ENCODE measurements at regions not wholly inside any gene's neighbourhood (a gene's known extent, or its start where the extent isn't known, plus 50 kb on each side); places are given as distances from the start of the nearest gene placed in this dataset.

DNA sequence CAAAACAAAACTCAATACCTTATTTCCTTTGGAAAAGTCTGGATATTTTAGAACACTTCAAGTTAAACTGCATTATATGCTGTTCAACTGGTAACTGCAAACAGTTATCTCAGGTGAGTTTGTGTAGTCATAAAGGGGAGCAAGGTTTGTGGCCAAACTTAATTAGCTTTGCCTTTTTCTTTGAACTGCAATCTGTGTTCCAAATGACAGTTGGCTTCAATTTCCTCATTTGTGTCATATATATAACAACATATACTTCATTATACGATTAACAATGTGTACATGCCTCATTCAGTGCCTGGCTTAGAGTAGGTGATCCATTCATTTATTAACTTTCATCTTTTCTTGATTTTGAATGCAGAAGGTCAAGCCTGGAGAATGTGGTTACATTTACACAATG is 55.8 kb downstream of the KCNE4 start:
- DNase-seq = no peak

DNA sequence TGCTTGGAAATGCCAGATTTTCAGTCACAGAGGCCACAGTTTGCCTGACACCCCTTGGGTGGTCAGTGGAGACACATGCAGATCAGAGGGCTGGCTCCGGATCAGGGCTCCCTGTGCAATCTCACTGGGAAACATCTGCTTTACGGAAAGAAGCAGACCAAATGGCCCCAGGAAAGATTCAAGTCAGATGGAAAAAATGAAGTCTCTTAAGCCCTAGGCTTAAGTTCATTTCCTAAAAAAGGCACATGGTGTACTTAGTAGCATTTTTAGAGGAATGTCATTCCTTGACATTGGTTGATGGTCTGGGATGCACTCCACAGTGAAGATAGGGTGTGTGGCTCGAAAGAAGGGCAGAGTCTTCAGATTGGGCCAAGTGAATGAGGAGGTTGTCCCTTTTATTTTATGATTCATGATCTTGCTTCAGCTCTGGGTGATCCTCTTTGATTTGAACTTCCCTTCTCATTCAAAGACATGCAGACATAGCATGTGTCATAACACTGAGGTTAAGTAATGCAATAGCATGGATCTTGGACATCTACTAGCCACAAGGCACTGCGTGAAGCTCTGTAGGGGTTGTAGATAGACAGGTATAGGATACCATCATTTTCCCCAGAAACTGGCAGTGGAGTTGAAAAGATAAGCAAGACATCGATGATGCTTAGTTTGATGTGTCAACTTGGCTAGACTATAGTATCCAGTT is 56.5 kb downstream of the KCNE4 start:
- DNase-seq = no peak

DNA sequence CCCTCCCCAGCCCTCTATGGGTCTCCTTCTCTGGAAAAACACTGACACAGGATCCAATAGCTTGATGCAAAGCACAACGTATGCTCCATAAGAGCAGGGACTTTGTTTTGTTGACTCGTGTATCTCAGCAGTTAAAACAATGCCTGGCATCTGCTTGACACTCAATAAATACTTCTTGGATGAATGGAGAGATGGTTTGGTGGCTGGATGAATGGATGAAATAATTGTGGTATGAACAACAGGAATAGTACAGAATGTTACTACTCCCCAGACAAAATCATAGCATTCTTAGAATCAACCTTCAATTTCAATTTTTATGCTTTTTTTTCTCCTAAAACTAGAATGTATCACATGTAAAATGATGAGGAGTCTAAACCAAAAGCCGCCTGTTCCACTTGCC is 57.4 kb downstream of the KCNE4 start:
- DNase-seq = no peak

- DNase-seq = no peak
Observed at GRCh38 chr2:223113161-223113560, 61.2 kb downstream of the KCNE4 start.

DNA sequence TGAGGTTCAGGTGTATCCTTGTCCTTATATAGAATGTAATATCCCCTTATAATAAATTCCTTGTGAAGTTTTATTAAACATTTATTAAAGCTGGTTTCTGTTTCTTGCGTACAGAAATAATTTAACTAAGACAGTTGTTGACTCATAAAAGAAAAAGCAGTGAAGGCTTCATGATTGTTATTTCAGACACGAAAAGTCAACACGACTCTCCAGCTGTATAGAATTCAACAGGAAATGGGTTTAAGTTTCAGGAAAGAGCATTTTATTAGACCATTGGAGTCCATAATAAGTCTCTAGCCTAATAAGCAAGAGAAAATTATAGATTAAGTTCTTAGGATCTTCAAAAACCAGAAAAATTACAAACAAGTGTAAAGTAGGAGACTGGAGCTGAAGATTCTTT is 62.2 kb downstream of the KCNE4 start:
- no peak for DNase-seq

DNA sequence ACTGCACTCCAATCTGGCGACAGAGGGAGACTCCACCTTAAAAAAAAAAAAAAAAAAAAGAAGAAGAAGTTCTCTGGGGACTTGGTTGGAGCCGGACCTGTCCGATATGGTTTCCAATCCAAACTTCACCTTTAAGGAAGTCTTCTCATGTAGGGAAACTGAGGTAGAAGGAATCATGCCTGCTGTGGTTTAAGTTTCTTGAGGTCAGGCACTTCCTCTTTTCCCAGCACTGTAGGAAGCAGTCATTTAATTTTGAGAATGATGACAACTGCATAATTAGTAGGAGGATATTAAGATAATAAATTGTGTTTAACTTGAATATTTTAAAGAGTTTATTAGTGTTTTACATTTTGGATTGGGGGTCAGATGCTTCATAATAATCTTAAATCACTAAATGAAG is 62.9 kb downstream of the KCNE4 start:
- no peak for DNase-seq

DNA sequence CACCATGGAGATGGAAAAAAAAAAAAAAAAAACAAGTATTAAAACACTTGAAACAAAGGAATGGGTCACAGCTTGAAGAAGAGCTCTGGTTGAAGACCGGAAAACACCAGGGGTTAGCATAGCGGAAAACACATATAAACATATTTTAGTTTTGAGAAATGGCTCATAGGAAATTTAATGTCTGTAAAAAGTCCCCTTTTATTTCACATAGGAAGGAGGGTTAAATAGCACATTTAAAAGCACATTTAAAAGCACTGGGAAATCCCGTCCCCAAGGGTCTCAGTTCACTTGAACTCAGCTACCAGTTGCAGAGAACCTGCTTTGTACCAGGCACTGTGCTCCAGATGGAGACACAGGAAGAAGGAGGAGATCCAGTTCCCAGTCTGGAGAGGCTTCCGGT is 65.5 kb downstream of the KCNE4 start:
- no peak for DNase-seq

DNA sequence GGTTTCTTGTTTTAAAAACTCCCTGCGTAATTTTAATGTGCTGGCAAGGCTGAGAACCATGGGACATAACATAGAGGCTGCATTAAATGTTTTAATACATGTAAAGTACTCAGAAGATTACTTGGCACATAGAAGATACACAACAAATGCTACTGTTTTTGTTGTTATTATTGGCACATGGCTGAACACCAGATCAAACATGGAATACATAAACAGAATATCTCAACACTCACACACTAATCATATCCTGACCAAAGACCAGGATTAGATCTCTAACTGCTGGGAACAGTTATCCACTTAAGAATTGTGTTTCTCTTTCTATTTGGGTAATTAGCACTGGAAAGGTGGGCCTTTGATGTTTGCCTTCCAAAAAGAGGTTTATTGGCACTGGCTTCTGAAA is 69.3 kb downstream of the KCNE4 start:
- no peak for DNase-seq

GRCh38 chr2:223122781-223123180 is 70.8 kb downstream of the KCNE4 start:
- DNase-seq = peak; percentile 92

DNA sequence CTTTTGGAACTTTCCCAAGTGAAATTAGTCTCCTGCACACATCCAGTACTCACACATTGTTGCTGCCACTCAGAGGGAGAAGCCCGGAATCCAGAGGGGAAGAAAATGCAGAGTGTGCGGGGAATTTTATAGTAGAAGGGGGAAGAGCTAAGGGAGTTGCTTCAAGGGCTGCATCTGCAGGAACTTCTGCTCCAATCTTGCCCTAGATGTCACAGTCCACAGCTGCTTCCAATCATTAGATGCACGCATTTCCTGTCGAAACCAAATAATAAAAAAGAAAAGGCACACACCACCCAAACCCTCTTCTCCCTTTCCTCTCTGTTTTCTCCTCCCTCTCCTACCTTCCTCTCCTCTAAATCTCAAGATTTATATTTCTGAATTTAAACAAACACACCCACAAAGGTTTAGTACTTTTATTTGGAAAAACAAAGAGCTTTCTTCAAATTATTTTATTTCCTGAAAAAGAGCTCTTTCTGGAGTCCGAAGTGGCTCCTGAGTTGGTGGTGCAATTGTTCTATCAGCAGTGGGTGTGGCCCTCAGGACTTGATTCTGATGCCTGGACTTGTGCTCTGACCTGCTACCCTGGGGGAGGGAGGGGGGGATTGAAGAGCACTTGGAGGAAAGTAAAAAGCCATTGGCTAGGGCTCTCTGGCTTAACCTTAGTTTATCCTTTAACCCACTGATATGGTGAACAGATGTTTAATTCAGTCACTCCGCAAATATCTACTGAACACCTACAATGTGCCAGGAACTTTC is 72.0 kb downstream of the KCNE4 start:
- no peak for DNase-seq

- no peak for DNase-seq
Observed at GRCh38 chr2:223141606-223142005, 89.6 kb downstream of the KCNE4 start.

- no peak for DNase-seq
Observed at GRCh38 chr2:223142118-223142517, 90.1 kb downstream of the KCNE4 start.

DNA sequence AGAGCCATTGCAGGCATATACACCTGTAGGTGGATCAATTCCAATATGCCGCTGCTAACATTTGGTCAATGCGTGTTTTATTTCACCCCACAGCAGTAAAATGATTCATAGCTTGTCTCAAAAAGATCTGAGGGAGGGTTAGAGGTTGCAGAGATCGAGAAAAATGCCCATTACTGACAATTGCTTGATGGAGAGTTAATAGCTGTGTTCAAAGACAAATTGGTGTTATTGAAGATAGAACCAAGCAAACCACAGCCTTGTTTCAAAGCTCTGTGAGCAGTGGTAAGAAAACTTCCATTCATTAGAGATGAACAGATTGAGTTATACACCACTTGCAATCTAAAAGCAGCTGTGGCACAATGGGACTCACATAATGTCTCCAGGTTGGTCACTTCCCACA is 95.4 kb downstream of the KCNE4 start:
- no peak for DNase-seq

DNA sequence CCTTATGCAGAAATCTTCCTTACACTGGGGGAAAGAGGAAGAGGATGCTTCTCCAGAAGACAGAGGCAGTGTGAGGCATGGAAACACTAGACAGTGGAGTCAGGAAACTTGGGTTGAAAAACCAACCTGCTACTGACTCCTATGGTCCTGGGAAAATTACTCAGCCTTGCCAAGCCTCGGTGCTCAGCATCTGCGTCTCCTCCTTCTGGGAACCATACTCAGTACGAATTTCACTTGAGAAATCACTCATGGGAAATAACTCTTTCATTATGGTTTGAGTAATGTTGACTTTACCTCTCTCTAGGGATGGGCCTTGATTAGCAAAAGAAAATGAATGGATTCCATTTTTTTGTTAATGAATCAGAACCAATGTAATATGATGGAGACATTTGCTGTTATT is 96.5 kb downstream of the KCNE4 start:
- no peak for DNase-seq

- no peak for DNase-seq
Observed at GRCh38 chr2:223155956-223156355, 104.0 kb downstream of the KCNE4 start.

DNA sequence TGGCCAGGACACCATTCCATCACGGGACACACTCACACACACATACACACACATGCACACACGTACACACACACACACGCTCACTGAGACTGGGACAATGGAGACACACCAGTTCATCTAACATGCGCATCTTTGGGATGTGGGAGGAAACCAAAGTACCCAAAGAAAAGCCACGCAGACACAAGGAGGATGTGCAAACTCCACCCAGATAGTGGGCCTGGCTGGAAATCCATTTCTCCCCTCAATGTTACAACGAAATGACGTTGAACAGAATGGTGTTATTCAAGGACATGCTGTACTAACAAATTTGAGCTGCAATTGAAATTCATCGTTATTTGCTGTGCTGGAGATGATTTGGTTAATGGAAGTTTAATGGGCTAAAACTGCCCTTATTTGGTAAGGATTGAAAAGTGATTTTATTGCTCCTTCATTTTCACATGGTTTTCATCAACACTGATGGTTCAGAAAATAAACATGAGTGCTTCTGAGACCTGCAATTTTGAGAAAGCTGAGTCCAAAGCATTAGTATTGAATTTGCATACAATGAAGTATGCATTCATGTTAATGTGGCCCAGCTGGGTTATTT is 110.0 kb downstream of the KCNE4 start:
- no peak for DNase-seq

DNA sequence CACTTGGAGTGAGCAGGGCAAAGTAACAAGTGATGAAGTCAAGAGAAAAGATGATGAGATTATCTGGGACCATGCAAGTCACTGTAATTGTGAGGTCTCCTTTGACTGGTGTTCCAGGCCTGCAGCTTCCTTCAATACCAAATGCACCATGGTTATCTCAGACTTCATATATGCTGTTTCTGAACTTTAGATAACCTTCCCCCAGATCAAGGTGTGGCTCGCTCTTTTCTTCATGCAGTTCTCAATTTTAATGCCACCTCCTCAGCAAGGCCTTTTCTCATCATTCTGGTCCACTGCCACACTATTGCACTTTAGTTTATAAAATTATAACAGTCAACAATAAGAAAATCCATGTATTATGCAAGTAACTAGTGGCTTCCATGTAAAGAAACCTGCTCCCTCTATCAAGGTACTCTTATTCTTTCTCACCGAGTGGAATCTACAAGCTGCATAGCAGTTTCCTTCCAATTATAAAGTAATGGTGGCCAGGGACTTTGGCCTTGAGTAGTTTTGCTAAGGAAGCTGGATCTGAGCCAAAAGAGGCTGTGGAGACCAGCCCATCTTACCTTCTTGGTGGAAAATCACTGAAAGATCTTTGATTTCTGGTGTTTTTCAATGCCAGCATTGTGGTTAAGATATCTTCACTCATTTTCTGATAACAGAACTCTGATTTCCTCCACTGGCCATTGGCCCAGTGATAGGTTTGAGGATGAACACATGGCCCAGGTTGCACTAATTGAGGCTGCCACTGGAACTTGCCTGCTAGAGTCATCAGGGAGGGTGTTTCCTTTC is 113.6 kb downstream of the KCNE4 start:
- DNase-seq = no peak

DNA sequence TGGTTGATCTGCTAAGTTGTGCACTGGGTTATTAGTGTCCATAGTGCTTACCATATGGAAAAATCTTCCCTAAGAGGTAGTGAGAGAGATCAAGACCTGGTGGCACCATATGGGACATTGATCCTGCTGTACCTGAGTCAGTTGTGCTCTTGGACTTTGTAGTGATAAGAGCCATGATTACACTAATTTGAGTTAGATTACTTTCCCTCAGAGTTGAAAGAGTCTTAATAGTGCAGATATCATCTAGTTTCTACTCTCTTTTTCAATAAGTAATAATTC is 114.2 kb downstream of the KCNE4 start:
- DNase-seq = no peak

DNA sequence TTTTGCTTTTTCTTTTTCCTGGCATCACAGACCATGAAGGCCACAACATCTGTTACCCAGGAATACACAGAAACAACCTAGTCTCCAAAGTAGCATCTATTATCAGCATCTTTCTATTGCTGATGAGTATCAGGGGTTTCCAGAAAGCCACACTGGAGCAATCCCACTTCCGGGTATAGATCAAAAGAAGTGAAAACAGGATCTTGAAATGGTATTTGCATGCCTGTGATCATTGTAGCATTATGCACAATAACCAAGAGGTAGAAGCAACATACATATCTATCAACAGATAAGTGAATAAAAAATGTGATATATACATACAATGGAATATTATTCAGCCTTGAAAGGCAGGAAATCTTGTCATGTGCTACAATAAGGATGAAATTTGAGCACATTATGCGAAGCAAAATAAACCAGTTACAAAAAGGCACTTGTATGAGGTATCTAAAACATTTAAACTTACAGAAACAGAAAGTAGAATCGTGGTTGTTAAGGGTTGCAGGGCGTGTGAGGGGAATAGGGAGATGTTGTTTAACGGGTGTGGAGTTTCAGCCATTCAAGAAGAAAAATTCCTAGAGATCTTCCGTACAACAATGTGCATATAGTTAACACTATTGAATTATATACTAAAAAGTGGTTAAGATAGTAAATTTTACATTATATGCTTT is 115.1 kb downstream of the KCNE4 start:
- no peak for DNase-seq

GRCh38 chr2:223169830-223170605 is 118.0 kb downstream of the KCNE4 start:
- DNase-seq = no peak

DNA sequence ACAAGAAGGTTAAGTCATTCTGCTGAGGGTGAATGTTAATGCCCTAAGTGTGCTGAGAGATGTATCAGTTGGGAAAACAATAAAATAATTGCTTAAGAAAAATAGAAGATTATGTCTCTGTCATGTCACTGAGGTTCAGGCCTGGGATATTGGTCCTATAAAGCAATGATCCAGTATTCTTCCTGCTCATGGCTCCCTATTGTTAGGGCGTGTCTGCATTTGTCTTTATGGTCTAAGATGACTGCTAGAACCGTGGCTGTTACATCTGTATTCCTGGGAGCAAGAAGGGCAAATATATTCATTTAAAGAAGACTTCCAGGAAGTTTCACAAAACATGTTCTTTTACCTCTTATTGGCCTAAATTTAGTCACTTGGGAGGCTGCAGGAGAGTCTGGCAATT is 125.0 kb downstream of the KCNE4 start:
- no peak for DNase-seq

DNA sequence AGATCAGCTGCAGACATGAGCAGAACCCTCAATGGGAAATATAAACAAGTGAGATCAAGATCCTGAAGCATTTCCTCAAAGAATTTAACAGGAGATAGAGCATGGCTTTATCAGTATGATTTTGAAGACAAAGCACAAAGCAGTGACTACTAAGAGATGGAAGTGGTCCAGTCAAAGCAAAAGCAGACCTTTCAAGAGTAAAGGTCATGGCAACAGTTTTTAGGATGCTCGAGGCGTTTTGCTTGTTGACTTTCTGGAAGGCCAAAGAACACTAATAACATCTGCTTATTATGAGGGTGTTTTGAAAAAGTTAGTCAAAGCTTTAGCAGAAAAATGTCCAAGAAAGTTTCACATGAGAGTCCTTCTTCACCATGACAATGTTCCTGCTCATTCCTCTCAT is 128.5 kb downstream of the KCNE4 start:
- DNase-seq = no peak

- DNase-seq = no peak
Observed at GRCh38 chr2:223181561-223181960, 129.6 kb downstream of the KCNE4 start.

Data from NCI-H2029 (cell line).